Type B pancreatic cell (in vitro differentiated cells): ENCODE measurements at regions not wholly inside any gene's neighbourhood (a gene's known extent, or its start where the extent isn't known, plus 50 kb on each side); places are given as distances from the start of the nearest gene placed in this dataset.

ENCODE experiments used
- DNase-seq: peaks from one replicate; pipeline ENCODE4 v3.0.0; 2021; ENCODE audit warnings: mixed read lengths; ENCODE audit not compliant: unreplicated experiment; ENCODE audit errors: extremely low spot score
- H3K27ac Mint-ChIP-seq: 2 replicates; pipeline ENCODE4 v1.8.0; 2021; ENCODE audit warnings: mild to moderate bottlenecking, mixed read lengths
- H3K27me3 Mint-ChIP-seq: 2 replicates; pipeline ENCODE4 v1.8.0; 2021; ENCODE audit warnings: mixed read lengths
- H3K36me3 Mint-ChIP-seq: 2 replicates; pipeline ENCODE4 v1.8.0; 2021; ENCODE audit warnings: mixed read lengths
- H3K4me1 Mint-ChIP-seq: one replicate; pipeline ENCODE4 v1.8.0; 2021; ENCODE audit warnings: mixed read lengths; ENCODE audit not compliant: unreplicated experiment
- H3K4me3 Mint-ChIP-seq: 2 replicates; pipeline ENCODE4 v1.8.0; 2021; ENCODE audit warnings: mild to moderate bottlenecking, mixed read lengths
- H3K9me3 Mint-ChIP-seq: 2 replicates; pipeline ENCODE4 v1.8.0; 2021; ENCODE audit warnings: mixed read lengths
- CTCF ChIP-seq: fragments of 200-600 bp; sonication (generic); conservative IDR thresholded peaks from 2 replicates; pipeline ENCODE4 v1.5.0; 2021; ENCODE audit warnings: antibody characterized with exemption, mild to moderate bottlenecking

DNA sequence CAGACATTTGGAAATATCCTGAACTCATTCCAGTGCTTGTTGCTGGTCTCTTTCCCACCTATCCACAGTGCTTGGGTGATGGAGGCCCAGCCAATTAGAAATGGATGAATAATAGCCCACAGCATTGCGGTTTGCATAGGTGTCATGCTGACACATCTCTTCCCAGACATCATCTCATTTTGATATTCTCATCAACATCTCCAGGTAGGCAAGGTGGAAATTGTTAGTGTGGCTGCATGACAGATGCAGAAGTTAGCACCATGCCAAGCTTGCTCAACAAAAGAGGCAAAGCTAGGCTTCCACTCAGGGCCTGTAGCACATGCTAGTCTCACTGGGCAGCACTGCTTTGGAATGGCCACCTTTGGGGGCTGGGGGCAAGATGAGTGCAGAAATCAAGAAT, 1118.9 kb downstream of the VRK1 start:
- no peaks in the 10 kb centered on the region for H3K36me3 Mint-ChIP-seq
- no peak for TF ChIP-seq CTCF
- H3K27me3 Mint-ChIP-seq = peaks cover 15% of the 10 kb centered on the region
- H3K4me3 Mint-ChIP-seq = no peak overlapping the region
- DNase-seq = no peak
- peaks cover 10% of the 10 kb centered on the region for H3K4me1 Mint-ChIP-seq
- no peaks in the 10 kb centered on the region for H3K9me3 Mint-ChIP-seq
- no peak overlapping the region for H3K27ac Mint-ChIP-seq

- TF ChIP-seq CTCF = no peak
- H3K4me1 Mint-ChIP-seq = peaks cover 8% of the 10 kb centered on the region
- no peaks in the 10 kb centered on the region for H3K36me3 Mint-ChIP-seq
- no peak overlapping the region for H3K4me3 Mint-ChIP-seq
- H3K9me3 Mint-ChIP-seq = no peaks in the 10 kb centered on the region
- H3K27ac Mint-ChIP-seq = no peak overlapping the region
- peaks cover 9% of the 10 kb centered on the region for H3K27me3 Mint-ChIP-seq
- no peak for DNase-seq
These were observed 1119.7 kb downstream of the VRK1 start for GRCh38 chr14:97916669-97917568.

GRCh38 chr14:97920201-97920600, 1123.0 kb downstream of the VRK1 start:
- no peak overlapping the region for H3K27ac Mint-ChIP-seq
- no peaks in the 10 kb centered on the region for H3K4me1 Mint-ChIP-seq
- no peaks in the 10 kb centered on the region for H3K36me3 Mint-ChIP-seq

GRCh38 chr14:97921296-97921695, 1124.1 kb downstream of the VRK1 start:
- Mint-ChIP-seq H3K27ac (no peak overlapping the region), H3K36me3 (no peaks in the 10 kb centered on the region), H3K27me3 (peaks cover under 1% of the 10 kb centered on the region), H3K4me3 (no peak overlapping the region), H3K4me1 (no peaks in the 10 kb centered on the region), H3K9me3 (no peaks in the 10 kb centered on the region)
- no peak for TF ChIP-seq CTCF
- no peak for DNase-seq

More at GRCh38 chr14:97920201-97920600, 1123.0 kb downstream of the VRK1 start:
- H3K4me3 Mint-ChIP-seq = no peak overlapping the region
- H3K27me3 Mint-ChIP-seq = peaks cover 3% of the 10 kb centered on the region
- DNase-seq = no peak
- TF ChIP-seq CTCF = no peak
- no peaks in the 10 kb centered on the region for H3K9me3 Mint-ChIP-seq

DNA sequence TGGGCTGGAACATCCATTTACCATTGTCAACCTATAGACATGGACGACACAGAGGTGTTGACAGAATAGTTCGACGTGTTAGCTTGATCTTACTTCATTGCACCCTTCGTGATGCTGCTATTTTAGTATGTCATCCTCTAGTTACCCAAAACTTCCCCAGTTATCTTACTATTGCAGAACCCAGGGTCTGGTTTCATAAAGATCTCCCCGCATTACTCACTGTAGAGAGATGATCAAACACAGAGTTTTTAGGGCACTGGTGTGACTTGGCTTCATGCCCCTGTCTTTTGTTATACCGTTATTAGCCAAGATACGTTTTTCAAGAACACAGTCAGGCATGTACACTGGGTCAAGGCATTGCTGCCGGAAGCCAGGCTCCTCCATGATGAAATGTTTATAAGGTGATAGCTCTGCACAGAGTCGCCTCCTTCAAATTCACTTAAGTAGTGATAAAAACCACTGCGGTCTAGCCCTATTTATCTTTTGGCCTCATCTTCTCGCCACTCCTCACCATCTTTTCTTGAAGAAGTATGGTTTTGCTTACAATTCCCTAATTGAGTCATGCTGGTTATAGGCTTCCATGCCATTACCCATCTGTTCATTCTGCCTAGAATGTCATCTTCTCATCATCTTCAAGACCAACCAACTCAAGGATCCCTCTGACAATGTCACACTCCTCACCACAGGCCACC, 1127.9 kb downstream of the VRK1 start:
- TF ChIP-seq CTCF = no peak
- Mint-ChIP-seq H3K4me3 (no peak overlapping the region), H3K36me3 (no peaks in the 10 kb centered on the region), H3K27me3 (no peaks in the 10 kb centered on the region), H3K9me3 (no peaks in the 10 kb centered on the region), H3K27ac (no peak overlapping the region), H3K4me1 (no peaks in the 10 kb centered on the region)
- no peak for DNase-seq
